HFFc6 (cell line): ENCODE measurements at regions not wholly inside any gene's neighbourhood (a gene's known extent, or its start where the extent isn't known, plus 50 kb on each side); places are given as distances from the start of the nearest gene placed in this dataset.

Experiments
- DNase-seq: peaks from one replicate; pipeline ENCODE4 v3.0.0-alpha.2; 2018
- H3K27ac Mint-ChIP-seq: 2 replicates; pipeline ENCODE4 v1.8.0; 2020; ENCODE audit warnings: mild to moderate bottlenecking, mixed read lengths
- H3K27me3 Mint-ChIP-seq: 2 replicates; pipeline ENCODE4 v1.8.0; 2021; ENCODE audit warnings: mild to moderate bottlenecking, moderate library complexity, mixed read lengths; ENCODE audit not compliant: insufficient read depth
- H3K36me3 Mint-ChIP-seq: 2 replicates; pipeline ENCODE4 v1.8.0; 2021; ENCODE audit warnings: low read depth, mixed read lengths
- H3K4me1 Mint-ChIP-seq: 2 replicates; pipeline ENCODE4 v1.8.0; 2020; ENCODE audit warnings: low read depth, mixed read lengths
- H3K4me3 Mint-ChIP-seq: 2 replicates; pipeline ENCODE4 v1.8.0; 2020; ENCODE audit warnings: mild to moderate bottlenecking, moderate library complexity, mixed read lengths
- H3K9me3 Mint-ChIP-seq: 2 replicates; pipeline ENCODE4 v1.8.0; 2020; ENCODE audit warnings: mild to moderate bottlenecking, mixed read lengths
- CTCF ChIP-seq: fragments of 200-600 bp; sonication (generic); IDR thresholded peaks from 2 replicates; pipeline ENCODE4 v1.5.0; 2021; ENCODE audit warnings: antibody characterized with exemption, mild to moderate bottlenecking

- no peak overlapping the region for H3K4me3 Mint-ChIP-seq
- no peak for DNase-seq
- no peaks in the 10 kb centered on the region for H3K36me3 Mint-ChIP-seq
- H3K9me3 Mint-ChIP-seq = no peaks in the 10 kb centered on the region
- no peak for TF ChIP-seq CTCF
- H3K27me3 Mint-ChIP-seq = peaks cover 22% of the 10 kb centered on the region
- H3K27ac Mint-ChIP-seq = no peak overlapping the region
- H3K4me1 Mint-ChIP-seq = peaks cover 7% of the 10 kb centered on the region; the same call in 1 of the 2 replicates
These were observed 66.1 kb upstream of the SIAH1 start for GRCh38 chr16:48451323-48451722.

GRCh38 chr16:48450367-48450766 is 65.2 kb upstream of the SIAH1 start:
- Mint-ChIP-seq H3K4me3 (no peak overlapping the region), H3K27me3 (peaks cover 20% of the 10 kb centered on the region), H3K36me3 (no peaks in the 10 kb centered on the region), H3K27ac (no peak overlapping the region), H3K4me1 (peaks cover 9% of the 10 kb centered on the region), H3K9me3 (no peaks in the 10 kb centered on the region)
- TF ChIP-seq CTCF = no peak
- DNase-seq = no peak

GRCh38 chr16:48448841-48449481 is 63.7 kb upstream of the SIAH1 start:
- DNase-seq = no peak
- TF ChIP-seq CTCF = no peak
- peaks cover 21% of the 10 kb centered on the region for H3K4me1 Mint-ChIP-seq
- H3K36me3 Mint-ChIP-seq = no peaks in the 10 kb centered on the region
- no peak overlapping the region for H3K27ac Mint-ChIP-seq
- no peaks in the 10 kb centered on the region for H3K9me3 Mint-ChIP-seq
- H3K4me3 Mint-ChIP-seq = no peak overlapping the region
- peaks cover 12% of the 10 kb centered on the region for H3K27me3 Mint-ChIP-seq

GRCh38 chr16:48447940-48448536 is 62.8 kb upstream of the SIAH1 start:
- no peak for TF ChIP-seq CTCF

GRCh38 chr16:48447428-48447827 is 62.2 kb upstream of the SIAH1 start:
- Mint-ChIP-seq H3K4me3 (no peak overlapping the region), H3K36me3 (no peaks in the 10 kb centered on the region), H3K4me1 (peaks cover 21% of the 10 kb centered on the region), H3K27me3 (peaks cover under 1% of the 10 kb centered on the region; the same call in 1 of the 2 replicates), H3K9me3 (no peaks in the 10 kb centered on the region), H3K27ac (no peak overlapping the region)
- TF ChIP-seq CTCF = no peak
- no peak for DNase-seq

More at GRCh38 chr16:48447940-48448536, 62.8 kb upstream of the SIAH1 start:
- DNase-seq = no peak
- Mint-ChIP-seq H3K27ac (no peak overlapping the region), H3K27me3 (peaks cover 5% of the 10 kb centered on the region; the same call in 1 of the 2 replicates), H3K9me3 (no peaks in the 10 kb centered on the region), H3K36me3 (no peaks in the 10 kb centered on the region), H3K4me3 (no peak overlapping the region), H3K4me1 (peaks cover 21% of the 10 kb centered on the region)
